Neural cell (in vitro differentiated cells): ENCODE measurements at regions not wholly inside any gene's neighbourhood (a gene's known extent, or its start where the extent isn't known, plus 50 kb on each side); places are given as distances from the start of the nearest gene placed in this dataset.

Source experiments
- CTCF ChIP-seq: fragments of 450-650 bp; IDR thresholded peaks from 2 replicates; pipeline ENCODE4 v1.5.1; 2014; ENCODE audit warnings: antibody characterized with exemption, mild to moderate bottlenecking, moderate library complexity; ENCODE audit not compliant: poor library complexity, severe bottlenecking
- EP300 ChIP-seq: fragments of 450-650 bp; conservative IDR thresholded peaks from 2 replicates; pipeline ENCODE4 v1.6.1; 2014; ENCODE audit warnings: antibody characterized with exemption, mild to moderate bottlenecking, moderate library complexity; ENCODE audit not compliant: poor library complexity, severe bottlenecking
- EZH2 ChIP-seq: fragments of 200-600, 300-800 bp; shearing (Covaris generic), sonication (generic); IDR thresholded peaks from 2 replicates; pipeline ENCODE4 v1.6.1; 2014; ENCODE audit warnings: antibody characterized with exemption, low read length, borderline replicate concordance, mild to moderate bottlenecking; ENCODE audit not compliant: insufficient read depth, poor library complexity, severe bottlenecking
- MXI1 ChIP-seq: fragments of 450-650 bp; conservative IDR thresholded peaks from 2 replicates; pipeline ENCODE4 v1.6.1; 2014; ENCODE audit warnings: antibody characterized with exemption, mild to moderate bottlenecking; ENCODE audit not compliant: poor library complexity, severe bottlenecking
- POLR2AphosphoS5 ChIP-seq: IDR thresholded peaks from 2 replicates; pipeline ENCODE4 v1.6.1; 2012
- RAD21 ChIP-seq: fragments of 450-650 bp; conservative IDR thresholded peaks from 2 replicates; pipeline ENCODE4 v1.6.1; 2014; ENCODE audit warnings: antibody characterized with exemption, mild to moderate bottlenecking, moderate library complexity
- REST ChIP-seq: IDR thresholded peaks from 2 replicates; pipeline ENCODE4 v1.6.1; 2012; ENCODE audit warnings: borderline replicate concordance
- SMC3 ChIP-seq: fragments of 450-650 bp; conservative IDR thresholded peaks from 2 replicates; pipeline ENCODE4 v1.6.1; 2014; ENCODE audit warnings: antibody characterized with exemption, mild to moderate bottlenecking, moderate library complexity; ENCODE audit not compliant: poor library complexity
- TAF1 ChIP-seq: IDR thresholded peaks from 2 replicates; pipeline ENCODE4 v1.6.1; 2012; ENCODE audit warnings: low read depth

- TF ChIP-seq EZH2 (no peak), CTCF (no peak), EP300 (no peak), RAD21 (no peak), POLR2AphosphoS5 (no peak), REST (no peak), TAF1 (no peak), MXI1 (no peak), SMC3 (no peak)
Measured at GRCh38 chr4:18234108-18234507, 212.6 kb upstream of the LCORL start.
